Kidney epithelial cell (primary cell): ENCODE measurements at regions not wholly inside any gene's neighbourhood (a gene's known extent, or its start where the extent isn't known, plus 50 kb on each side); places are given as distances from the start of the nearest gene placed in this dataset.

Experiments
- DNase-seq: peaks from one replicate; pipeline ENCODE4 v3.0.0-alpha.2; 2010; ENCODE audit warnings: low read depth
- H3K27me3 ChIP-seq: 2 replicates; pipeline ENCODE4 v1.6.0; 2011; ENCODE audit warnings: low read length; ENCODE audit not compliant: control insufficient read depth, insufficient read depth
- H3K36me3 ChIP-seq: 2 replicates; pipeline ENCODE4 v1.5.1; 2011; ENCODE audit warnings: low read length; ENCODE audit not compliant: control insufficient read depth, insufficient read depth
- H3K4me3 ChIP-seq: 2 replicates; pipeline ENCODE4 v1.5.1; 2011; ENCODE audit warnings: low read depth, mild to moderate bottlenecking, control low read depth, low read length
- TF ChIP-seq, protein P1 (sequence below): IDR thresholded peaks from 2 replicates; pipeline ENCODE4 v1.5.1; 2011; ENCODE audit warnings: mild to moderate bottlenecking, moderate library complexity, low read length, control low read depth, inconsistent platforms; ENCODE audit not compliant: insufficient read depth, poor library complexity, severe bottlenecking

DNA sequence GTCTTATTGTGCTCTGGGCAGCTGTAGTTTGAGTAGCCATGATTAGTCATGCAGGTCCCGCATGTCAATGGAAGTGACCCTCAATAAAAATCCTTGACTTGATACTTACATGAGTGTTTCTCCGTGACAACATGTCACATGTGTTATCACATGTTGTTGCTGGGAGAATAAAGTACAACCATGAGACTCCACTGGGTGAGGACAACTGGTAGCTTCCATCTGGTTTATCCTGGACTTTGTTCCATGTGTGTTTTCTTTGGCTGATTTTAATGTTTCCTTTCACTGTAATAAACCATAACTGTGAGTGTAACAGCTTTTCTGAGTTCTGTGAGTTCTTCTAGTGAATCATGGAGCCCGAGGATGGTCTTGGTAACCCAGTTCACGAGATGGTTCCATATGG is 63.1 kb upstream of the NDN start:
- TF ChIP-seq, protein P1, sequence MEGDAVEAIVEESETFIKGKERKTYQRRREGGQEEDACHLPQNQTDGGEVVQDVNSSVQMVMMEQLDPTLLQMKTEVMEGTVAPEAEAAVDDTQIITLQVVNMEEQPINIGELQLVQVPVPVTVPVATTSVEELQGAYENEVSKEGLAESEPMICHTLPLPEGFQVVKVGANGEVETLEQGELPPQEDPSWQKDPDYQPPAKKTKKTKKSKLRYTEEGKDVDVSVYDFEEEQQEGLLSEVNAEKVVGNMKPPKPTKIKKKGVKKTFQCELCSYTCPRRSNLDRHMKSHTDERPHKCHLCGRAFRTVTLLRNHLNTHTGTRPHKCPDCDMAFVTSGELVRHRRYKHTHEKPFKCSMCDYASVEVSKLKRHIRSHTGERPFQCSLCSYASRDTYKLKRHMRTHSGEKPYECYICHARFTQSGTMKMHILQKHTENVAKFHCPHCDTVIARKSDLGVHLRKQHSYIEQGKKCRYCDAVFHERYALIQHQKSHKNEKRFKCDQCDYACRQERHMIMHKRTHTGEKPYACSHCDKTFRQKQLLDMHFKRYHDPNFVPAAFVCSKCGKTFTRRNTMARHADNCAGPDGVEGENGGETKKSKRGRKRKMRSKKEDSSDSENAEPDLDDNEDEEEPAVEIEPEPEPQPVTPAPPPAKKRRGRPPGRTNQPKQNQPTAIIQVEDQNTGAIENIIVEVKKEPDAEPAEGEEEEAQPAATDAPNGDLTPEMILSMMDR = no peak
- Histone ChIP-seq H3K27me3 (no peaks in the 10 kb centered on the region), H3K4me3 (no peak overlapping the region), H3K36me3 (no peaks in the 10 kb centered on the region)
- no peak for DNase-seq

DNA sequence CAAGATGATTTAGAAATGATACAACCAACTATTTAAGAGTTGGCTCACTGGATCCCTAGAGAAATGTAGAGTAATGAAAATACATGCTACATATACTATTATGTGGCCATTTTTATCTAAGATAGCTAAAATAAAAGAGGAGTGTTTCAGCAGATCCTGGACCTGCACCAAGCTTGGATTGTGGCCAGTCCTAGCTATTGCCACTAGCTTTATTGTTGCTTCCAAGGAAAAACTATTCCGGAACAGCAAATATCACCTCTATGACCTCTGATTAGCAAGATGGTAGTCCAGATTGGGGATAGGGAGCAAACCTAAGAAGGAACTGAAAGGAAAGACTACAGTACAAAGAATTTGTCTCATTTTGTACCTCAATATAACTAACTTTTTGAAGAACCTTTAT is 63.7 kb upstream of the NDN start:
- no peak for DNase-seq
- H3K36me3 ChIP-seq = no peaks in the 10 kb centered on the region
- no peak overlapping the region for H3K4me3 ChIP-seq
- TF ChIP-seq, protein P1 = no peak
- H3K27me3 ChIP-seq = no peaks in the 10 kb centered on the region

DNA sequence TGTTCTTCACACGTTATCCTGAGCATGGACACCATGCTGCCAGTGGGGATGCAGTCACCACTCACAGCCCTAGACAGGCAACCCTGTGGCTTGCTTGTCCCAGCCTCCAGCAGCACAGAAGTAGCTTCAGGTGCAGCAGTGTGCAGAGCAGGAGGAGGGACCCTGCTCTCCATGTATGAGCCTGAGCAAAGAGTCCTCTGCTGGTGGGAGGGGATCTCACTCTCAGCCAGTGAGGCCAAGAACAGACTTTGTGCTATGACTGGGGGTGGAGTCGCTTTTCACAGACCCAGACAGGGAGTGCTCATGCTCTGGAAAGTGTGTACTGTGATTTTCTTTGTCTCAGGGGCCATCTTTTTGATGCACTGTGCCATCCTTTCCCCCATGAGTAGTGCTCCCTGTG is 66.1 kb upstream of the NDN start:
- Histone ChIP-seq H3K36me3 (no peaks in the 10 kb centered on the region), H3K4me3 (no peak overlapping the region), H3K27me3 (no peaks in the 10 kb centered on the region)
- no peak for DNase-seq
- TF ChIP-seq, protein P1 = no peak

DNA sequence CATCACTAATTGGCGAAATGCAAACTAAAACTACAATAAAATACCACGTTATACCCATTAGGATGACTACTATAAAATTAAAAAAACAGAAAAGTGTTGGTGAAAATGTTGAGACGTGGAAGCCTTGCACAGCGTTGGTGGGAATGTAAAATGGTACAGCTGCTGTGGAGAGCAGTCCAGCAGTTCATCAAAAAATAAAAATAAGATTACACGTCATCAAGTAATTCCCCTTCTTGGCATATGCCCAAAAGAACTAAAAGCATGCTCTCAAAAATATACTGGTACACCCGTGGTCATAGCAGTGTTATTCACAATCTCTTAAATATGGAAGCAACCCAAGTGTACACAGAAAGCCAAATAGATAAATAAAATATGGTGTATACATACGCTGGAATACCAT is 71.8 kb upstream of the NDN start:
- no peaks in the 10 kb centered on the region for H3K36me3 ChIP-seq
- no peak for DNase-seq
- no peaks in the 10 kb centered on the region for H3K27me3 ChIP-seq
- H3K4me3 ChIP-seq = no peak overlapping the region
- TF ChIP-seq, protein P1 = no peak

DNA sequence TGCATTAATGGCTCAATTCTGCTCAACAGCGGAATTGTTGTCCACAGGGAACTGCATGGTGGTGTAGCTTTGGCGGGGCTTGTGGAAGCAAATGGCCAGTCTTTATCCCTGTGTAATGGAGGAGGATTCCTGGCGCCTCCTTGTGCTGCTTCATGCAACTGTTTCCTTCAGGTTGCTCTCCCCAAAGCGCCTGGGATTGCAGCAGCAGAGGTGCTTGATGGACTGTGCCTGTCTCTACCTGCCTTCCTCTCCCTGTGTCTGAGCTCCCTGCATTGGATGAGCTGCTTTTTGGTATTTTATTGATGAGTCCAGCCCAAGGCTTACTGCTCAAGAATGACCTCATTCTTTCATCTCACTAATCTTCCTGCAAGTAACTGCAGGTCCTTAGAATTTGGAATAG is 72.9 kb upstream of the NDN start:
- no peak for DNase-seq
- TF ChIP-seq, protein P1 = no peak
- H3K36me3 ChIP-seq = no peaks in the 10 kb centered on the region
- H3K27me3 ChIP-seq = no peaks in the 10 kb centered on the region
- no peak overlapping the region for H3K4me3 ChIP-seq

DNA sequence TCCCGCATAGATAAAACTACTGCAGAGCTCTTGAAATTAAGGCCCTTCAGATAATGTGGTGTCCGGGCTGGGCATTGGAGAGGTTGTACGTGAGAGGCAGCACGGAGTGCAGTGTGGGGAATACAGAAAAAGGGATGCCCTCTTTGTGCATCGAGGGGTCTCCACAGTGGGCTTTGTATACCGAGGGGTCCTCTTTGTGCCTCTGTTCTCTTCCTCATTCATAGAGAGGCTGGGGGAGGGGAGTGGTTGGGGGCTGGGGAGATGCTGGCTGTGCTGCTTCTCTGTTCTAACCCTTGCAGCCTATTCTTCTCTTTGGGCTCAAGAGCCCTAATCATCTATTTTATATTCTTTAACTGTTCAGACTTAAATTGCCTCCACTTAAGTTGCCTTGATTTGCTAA is 74.3 kb upstream of the NDN start:
- Histone ChIP-seq H3K27me3 (no peaks in the 10 kb centered on the region), H3K36me3 (no peaks in the 10 kb centered on the region), H3K4me3 (no peak overlapping the region)
- TF ChIP-seq, protein P1 = no peak
- no peak for DNase-seq
